ENCODE measurements at regions not wholly inside any gene's neighbourhood (a gene's known extent, or its start where the extent isn't known, plus 50 kb on each side); places are given as distances from the start of the nearest gene placed in this dataset.

GRCh38 chr18:25595274-25596060 lies 243.5 kb upstream of the ZNF521 start:
- Histone ChIP-seq H3K9me1 (ENCODE audit: control insufficient read depth, extremely low read depth, insufficient read depth, low read length) (no peaks in the 10 kb centered on the region), H3K27ac (ENCODE audit: control insufficient read depth, insufficient read depth, low read length) (no peak overlapping the region), H3K4me2 (ENCODE audit: control insufficient read depth, extremely low read depth, insufficient read depth, low read depth, low read length) (no peak overlapping the region), H2AFZ (ENCODE audit: control insufficient read depth, low read length) (no peak overlapping the region), H3K79me2 (ENCODE audit: control insufficient read depth, insufficient read depth, low read length) (no peaks in the 10 kb centered on the region), H3K4me1 (ENCODE audit: control insufficient read depth, extremely low read depth, insufficient read depth, low read length) (no peaks in the 10 kb centered on the region), H3K27me3 (ENCODE audit: control insufficient read depth, extremely low read depth, insufficient read depth, low read length) (no peaks in the 10 kb centered on the region), H4K20me1 (ENCODE audit: control insufficient read depth, extremely low read depth, insufficient read depth, low read length) (no peaks in the 10 kb centered on the region), H3K9me3 (ENCODE audit: control insufficient read depth, low read depth, low read length) (no peaks in the 10 kb centered on the region), H3K4me3 (ENCODE audit: control insufficient read depth in 2 of 3, extremely low read depth in 1 of 3, insufficient read depth in 2 of 3, low read depth in 1 of 3, low read length in 3 of 3) (no peak overlapping the region), H3K9ac (ENCODE audit: control insufficient read depth, extremely low read depth, insufficient read depth, low read length) (no peak overlapping the region), H3K36me3 (ENCODE audit: control insufficient read depth in 2 of 2, extremely low read depth in 1 of 2, insufficient read depth in 2 of 2, low read length in 2 of 2) (no peaks in the 10 kb centered on the region)
- FAIRE-seq: no peak
- dilution Hi-C loops (cut with MboI; ENCODE audit: extremely low pct_ligation_motif_present, low sequenced_read_pairs): no loop called here
- TF ChIP-seq CTCF (optimal IDR thresholded peaks at IDR 0.05 in 1 of 3, IDR thresholded peaks at IDR 0.05 in 1 of 3, conservative IDR thresholded peaks at IDR 0.05 in 1 of 3; ENCODE audit: extremely low read depth in 1 of 3, insufficient read depth in 2 of 3, low read length in 3 of 3): no peak
- no peak for TF ChIP-seq EZH2 (IDR thresholded peaks at IDR 0.05; ENCODE audit: low read length)
- no peak for DNase-seq (ENCODE audit: low read depth, low spot score)

- no peak for DNase-seq (ENCODE audit: low read depth, low spot score)
These were observed 242.4 kb upstream of the ZNF521 start for GRCh38 chr18:25594351-25594750.

More at GRCh38 chr18:25594351-25594750, 242.4 kb upstream of the ZNF521 start:
- Histone ChIP-seq H3K4me3 (ENCODE audit: control insufficient read depth in 2 of 3, extremely low read depth in 1 of 3, insufficient read depth in 2 of 3, low read depth in 1 of 3, low read length in 3 of 3) (no peak overlapping the region), H3K27me3 (ENCODE audit: control insufficient read depth, extremely low read depth, insufficient read depth, low read length) (no peaks in the 10 kb centered on the region), H3K27ac (ENCODE audit: control insufficient read depth, insufficient read depth, low read length) (no peak overlapping the region), H3K9me1 (ENCODE audit: control insufficient read depth, extremely low read depth, insufficient read depth, low read length) (no peaks in the 10 kb centered on the region), H3K9me3 (ENCODE audit: control insufficient read depth, low read depth, low read length) (no peaks in the 10 kb centered on the region), H3K9ac (ENCODE audit: control insufficient read depth, extremely low read depth, insufficient read depth, low read length) (no peak overlapping the region), H3K4me2 (ENCODE audit: control insufficient read depth, extremely low read depth, insufficient read depth, low read depth, low read length) (no peak overlapping the region), H2AFZ (ENCODE audit: control insufficient read depth, low read length) (no peak overlapping the region), H3K4me1 (ENCODE audit: control insufficient read depth, extremely low read depth, insufficient read depth, low read length) (no peaks in the 10 kb centered on the region), H3K79me2 (ENCODE audit: control insufficient read depth, insufficient read depth, low read length) (no peaks in the 10 kb centered on the region), H4K20me1 (ENCODE audit: control insufficient read depth, extremely low read depth, insufficient read depth, low read length) (no peaks in the 10 kb centered on the region), H3K36me3 (ENCODE audit: control insufficient read depth in 2 of 2, extremely low read depth in 1 of 2, insufficient read depth in 2 of 2, low read length in 2 of 2) (no peaks in the 10 kb centered on the region)
- no peak for FAIRE-seq
- TF ChIP-seq EZH2 (IDR thresholded peaks at IDR 0.05; ENCODE audit: low read length) (no peak), CTCF (optimal IDR thresholded peaks at IDR 0.05 in 1 of 3, IDR thresholded peaks at IDR 0.05 in 1 of 3, conservative IDR thresholded peaks at IDR 0.05 in 1 of 3; ENCODE audit: extremely low read depth in 1 of 3, insufficient read depth in 2 of 3, low read length in 3 of 3) (no peak)
- dilution Hi-C loops (cut with MboI; ENCODE audit: extremely low pct_ligation_motif_present, low sequenced_read_pairs): no loop called here

All from keratinocyte (primary cell).